ENCODE measurements at regions not wholly inside any gene's neighbourhood (a gene's known extent, or its start where the extent isn't known, plus 50 kb on each side); places are given as distances from the start of the nearest gene placed in this dataset.
"Not testable (repeated sequence)": the region's sequence is repeated elsewhere in the genome, so short reads cannot be mapped to it uniquely, and the experiment has no call there.

DNA sequence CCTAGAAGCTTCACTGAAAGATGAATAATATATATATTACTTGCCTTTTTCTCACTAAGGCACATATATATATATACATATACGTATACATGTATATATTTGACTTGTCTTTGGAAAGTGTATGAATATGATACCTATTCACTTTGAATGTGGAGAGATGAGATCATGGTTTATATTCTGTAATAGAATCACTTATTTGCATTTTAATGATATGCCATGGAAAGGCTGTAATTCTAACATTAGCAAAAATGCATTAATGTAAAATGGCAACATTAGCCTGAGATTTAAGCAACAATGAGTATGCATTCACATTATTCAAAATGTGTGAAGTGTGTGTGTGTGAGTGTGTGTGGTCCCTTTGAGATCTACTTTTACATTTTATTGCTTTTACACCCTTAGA lies 54.5 kb upstream of the PRKD1 start:
- no peak overlapping the region for H3K4me3 ChIP-seq (ENCODE audit: low read depth, low read length)
- no peak for DNase-seq (ENCODE audit: low read depth)

DNA sequence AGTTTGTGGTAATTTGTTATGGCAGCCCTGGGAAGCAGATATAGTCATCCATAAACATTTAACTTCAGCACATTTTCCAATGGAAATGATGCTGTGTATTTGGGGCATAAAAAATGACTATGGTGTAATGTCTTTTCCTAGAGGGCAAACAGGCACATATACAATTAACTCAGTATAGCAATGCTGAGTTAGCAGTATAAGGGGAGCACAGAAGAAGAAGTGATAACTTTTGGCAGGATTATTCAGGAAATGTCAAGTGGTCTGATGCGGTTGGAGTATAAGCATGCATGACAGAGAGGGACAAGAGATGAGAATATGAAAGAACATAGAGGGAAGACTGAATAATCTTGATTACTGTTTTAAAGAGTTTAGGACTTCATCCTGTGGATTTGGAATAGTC lies 55.3 kb upstream of the PRKD1 start:
- no peak overlapping the region for H3K4me3 ChIP-seq (ENCODE audit: low read depth, low read length)
- no peak for DNase-seq (ENCODE audit: low read depth)

DNA sequence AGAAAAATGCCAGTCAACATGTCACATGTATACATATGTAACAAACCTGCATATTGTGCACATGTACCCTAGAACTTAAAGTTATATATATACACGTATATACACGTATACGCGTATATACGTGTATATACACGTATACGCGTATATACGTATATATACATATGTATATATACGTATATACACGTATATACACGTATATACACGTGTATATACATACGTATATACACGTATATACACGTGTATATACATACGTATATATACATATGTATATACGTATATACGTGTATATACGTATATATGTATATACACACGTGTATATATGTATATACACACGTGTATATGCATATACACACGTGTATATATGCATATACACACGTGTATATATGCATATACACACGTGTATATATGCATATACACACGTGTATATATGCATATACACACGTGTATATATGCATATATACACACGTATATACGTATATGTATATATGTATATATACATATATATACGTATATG lies 62.8 kb upstream of the PRKD1 start:
- DNase-seq (ENCODE audit: low read depth); H3K4me3 ChIP-seq (ENCODE audit: low read depth, low read length): not testable (repeated sequence)

DNA sequence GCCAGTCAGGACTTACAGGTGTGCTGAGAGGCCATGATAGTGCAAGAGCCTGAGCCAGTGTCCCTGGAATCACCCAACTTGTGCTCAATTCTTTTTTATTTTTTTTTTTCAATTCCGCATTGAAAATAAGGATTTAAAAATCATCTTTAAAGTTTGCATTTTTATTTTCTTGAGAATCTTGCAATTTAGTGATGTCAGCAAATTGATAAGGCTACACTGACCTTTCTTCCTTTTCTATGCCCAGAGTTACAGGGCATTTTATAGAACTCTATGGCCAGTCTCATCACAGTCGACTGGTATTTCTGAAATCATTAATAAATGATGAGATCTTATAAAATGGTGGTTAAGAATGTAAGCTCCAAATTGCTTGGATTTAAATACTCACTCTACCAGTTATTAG lies 63.3 kb upstream of the PRKD1 start:
- no peak overlapping the region for H3K4me3 ChIP-seq (ENCODE audit: low read depth, low read length)
- DNase-seq (ENCODE audit: low read depth): no peak

DNA sequence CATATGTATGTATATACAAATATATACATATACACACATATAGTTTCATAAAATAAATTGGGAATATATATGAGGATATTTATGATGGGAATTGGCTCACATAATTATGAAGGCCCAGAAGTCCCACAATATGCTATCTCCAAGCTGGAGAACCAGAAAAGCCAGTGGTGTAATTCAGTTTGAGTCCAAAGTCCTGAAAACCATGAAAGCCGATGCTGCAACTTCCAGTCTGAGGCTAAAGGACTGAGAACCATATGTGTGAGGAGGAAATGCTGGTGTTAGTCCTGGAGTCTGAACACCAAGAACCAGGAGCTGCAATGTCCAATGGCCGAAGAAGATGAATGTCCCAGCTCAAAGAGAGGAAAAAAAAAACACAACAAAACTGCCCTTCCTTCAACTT lies 65.5 kb upstream of the PRKD1 start:
- H3K4me3 ChIP-seq (ENCODE audit: low read depth, low read length): no peak overlapping the region
- no peak for DNase-seq (ENCODE audit: low read depth)

DNA sequence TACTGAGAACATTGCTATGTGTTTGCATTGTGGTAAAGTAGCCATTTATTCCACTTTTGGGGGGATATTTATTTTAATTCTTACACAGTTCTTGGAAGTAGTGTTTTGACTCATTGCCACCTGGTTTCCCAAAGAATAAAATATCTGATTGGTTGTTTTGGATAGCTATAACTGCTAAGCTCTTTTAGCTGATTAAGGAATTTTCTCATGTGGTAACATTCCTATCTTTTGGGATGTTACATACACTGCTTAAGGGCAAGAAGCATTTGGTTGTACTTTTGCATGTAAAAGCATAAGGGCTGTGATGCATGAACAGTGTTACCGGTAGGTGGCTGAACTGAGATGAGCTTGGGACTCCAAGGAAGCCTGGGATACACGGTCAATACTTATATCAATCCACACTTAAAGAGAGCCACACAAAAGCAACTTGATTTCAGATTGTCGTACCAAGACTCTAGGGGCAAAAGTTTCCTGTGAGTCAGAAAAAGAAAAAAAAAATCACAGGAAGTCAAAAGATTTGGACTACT lies 71.4 kb upstream of the PRKD1 start:
- H3K4me3 ChIP-seq (ENCODE audit: low read depth, low read length): no peak overlapping the region
- DNase-seq (ENCODE audit: low read depth): no peak

DNA sequence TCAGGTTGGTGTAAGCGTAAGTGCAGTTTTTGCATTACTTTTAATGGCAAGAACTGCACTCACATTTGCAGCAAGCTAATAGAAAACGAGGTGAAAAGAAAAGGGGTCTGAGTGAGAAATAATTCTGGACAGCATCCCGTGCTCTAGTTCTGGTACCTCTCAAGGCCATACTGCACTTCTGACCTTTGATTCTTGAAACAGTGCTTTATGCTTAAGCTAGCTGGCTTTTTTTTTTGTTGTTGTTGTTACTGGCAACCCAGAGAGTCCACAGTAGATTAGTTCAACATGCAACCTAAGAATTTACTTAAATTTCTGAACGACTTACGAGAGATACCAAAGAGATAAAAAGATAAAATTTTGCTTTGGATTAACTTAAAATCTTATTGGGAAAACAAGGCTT lies 75.2 kb upstream of the PRKD1 start:
- no peak for DNase-seq (ENCODE audit: low read depth)
- no peak overlapping the region for H3K4me3 ChIP-seq (ENCODE audit: low read depth, low read length)

DNA sequence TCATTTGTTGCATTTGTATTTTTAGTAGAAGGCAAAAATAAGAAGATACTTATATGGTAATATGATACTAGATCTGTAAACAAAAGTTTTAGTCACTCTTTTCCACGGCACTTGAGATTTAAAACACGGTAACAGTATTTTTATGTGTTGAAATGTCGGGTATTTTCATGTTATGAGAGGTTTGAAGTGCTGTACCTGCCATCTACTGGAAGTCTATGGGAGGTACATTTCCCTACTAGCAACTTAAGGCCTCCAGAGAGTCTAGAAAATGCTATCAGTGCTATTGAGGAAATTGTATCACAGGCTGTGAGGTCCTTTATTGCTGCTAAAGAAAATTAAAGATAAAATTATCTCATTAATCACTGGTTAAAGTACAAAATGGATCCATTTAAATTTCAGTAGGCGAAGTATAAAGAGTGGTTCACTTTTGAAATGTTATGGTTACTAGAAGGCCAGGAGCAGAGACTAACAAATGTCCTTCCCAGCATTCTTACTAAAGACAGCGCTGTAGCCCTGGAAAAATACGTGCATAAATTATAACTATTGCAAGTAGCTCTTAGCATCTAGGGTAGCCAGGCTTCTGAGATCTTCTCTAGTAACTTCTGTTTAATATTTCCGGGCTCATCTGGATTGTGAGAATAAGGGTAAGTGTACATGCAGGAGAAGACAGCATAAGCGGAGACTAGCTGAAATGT lies 77.6 kb upstream of the PRKD1 start:
- no peak overlapping the region for H3K4me3 ChIP-seq (ENCODE audit: low read depth, low read length)
- peak; percentile 25 for DNase-seq (ENCODE audit: low read depth)

DNA sequence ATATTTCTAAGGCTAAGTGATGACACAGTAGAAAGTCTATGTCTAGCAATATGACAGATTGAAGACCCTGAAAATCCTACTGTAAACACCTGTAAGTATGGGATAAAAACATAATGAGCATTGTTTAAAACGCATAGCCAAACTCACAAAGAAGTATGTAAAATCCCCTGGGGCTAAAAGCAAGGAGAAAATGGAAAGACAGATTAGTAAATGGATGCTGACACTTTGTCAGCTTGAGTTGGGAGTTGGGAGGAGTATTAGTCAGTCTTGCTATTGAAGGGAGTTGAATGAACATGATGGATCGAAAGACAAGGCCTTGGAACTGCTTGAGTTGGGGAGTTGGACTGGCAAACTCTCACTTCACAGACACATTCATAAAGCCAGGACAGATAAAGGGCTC lies 79.0 kb upstream of the PRKD1 start:
- H3K4me3 ChIP-seq (ENCODE audit: low read depth, low read length): no peak overlapping the region
- DNase-seq (ENCODE audit: low read depth): no peak

DNA sequence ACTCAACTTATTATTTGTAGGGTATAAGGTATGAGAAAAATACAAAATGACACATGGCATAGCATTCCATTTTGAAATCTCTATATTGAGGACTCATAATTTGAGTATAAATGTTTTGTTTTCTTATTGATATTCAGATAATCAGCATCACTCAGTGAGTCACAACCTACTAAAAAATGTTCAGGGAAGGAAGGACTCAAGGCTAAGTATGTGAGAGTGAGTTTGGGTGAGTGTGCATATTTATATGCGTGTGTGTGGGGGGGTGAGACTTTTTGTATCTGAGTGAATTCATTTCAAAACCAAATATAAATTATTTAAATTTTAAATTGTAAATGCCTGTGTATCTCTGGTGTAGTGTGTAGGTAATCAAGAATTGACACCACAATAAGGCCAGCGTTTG lies 87.8 kb upstream of the PRKD1 start:
- no peak overlapping the region for H3K4me3 ChIP-seq (ENCODE audit: low read depth, low read length)
- DNase-seq (ENCODE audit: low read depth): no peak

DNA sequence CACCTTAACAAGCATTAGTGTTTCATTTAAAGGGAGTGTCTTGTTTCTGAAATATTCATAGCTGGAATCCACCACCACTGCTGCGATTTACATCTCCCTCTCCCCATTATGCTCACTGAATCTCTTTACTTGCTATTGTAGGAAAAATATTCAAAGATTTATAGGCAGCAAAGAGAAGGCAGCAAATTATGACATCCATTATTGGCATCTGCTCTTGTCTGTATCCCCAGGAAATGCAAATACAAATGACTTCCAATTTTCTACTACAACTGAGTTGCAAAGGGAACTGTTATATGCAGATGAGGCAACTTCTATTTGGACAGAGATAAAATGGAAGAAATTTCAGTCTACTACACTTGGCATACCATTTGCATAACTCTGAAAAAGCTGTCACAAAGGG lies 88.4 kb upstream of the PRKD1 start:
- no peak overlapping the region for H3K4me3 ChIP-seq (ENCODE audit: low read depth, low read length)
- DNase-seq (ENCODE audit: low read depth): no peak

DNA sequence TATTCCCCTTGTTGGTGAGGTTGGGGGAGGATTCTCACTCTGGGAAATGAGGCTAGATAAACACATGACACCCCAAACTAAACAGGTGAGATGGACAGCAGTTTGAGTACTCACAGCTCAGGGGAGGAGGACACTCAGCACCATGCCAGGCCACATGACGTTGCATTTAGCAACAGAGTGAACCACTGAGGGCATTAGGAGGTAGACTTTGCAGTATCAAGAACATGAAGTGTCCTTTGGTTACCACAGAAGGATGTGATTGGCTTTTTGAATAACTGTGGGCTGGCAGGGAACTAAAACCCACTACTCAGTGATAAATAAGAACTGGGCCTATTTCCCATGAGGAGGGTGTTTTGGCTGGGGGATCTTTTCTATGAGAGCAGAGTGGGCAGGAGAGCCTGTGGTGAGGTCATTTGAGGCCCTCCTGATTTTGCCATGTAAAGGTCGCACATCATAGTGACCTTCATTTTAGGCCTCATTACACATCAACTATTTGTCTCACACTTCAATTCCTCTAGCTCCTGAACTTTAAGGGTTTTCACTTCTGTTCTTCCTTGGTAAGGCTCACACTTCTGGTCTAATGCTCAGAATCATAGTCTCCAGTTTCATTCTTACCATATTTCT lies 89.8 kb upstream of the PRKD1 start:
- DNase-seq (ENCODE audit: low read depth): no peak
- H3K4me3 ChIP-seq (ENCODE audit: low read depth, low read length): no peak overlapping the region

DNA sequence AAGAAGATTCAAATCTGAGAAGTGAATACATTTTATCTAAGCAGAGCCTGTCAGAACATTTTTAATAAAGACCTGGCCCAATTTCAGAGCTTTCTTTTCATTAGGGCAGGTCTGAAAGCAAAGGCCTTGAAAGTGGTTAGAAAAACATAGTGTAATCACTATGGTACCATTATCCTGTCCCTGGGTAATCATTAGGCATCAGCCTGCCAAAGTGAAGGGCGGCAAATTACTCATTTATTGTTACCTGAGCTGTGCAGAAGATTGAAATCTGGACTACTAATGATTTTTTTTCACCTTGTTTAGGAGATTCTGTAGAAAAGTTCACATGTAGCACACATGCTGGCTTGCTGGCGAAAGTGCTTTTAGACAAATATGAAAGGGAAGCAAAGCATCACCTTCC lies 92.6 kb upstream of the PRKD1 start:
- H3K4me3 ChIP-seq (ENCODE audit: low read depth, low read length): no peak overlapping the region
- DNase-seq (ENCODE audit: low read depth): no peak

DNA sequence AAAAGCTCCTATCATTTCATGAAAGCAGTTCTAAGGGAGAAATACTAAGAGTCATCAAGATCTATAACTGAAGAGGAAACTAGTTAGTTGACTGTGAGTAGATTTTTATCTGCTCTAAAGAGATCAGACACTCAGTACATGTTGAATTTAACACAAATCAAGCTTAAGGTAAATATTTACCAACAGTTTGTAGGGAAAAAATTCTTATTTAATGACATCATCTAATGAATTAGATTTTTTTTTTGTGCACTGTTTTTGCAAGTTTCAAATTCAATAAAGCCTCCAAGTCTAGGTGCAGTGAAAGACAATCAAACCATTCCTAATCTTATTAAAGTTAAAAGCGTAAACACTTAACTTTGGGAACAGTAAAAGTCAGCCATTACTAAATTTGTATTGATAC lies 93.0 kb upstream of the PRKD1 start:
- DNase-seq (ENCODE audit: low read depth): no peak
- H3K4me3 ChIP-seq (ENCODE audit: low read depth, low read length): no peak overlapping the region

DNA sequence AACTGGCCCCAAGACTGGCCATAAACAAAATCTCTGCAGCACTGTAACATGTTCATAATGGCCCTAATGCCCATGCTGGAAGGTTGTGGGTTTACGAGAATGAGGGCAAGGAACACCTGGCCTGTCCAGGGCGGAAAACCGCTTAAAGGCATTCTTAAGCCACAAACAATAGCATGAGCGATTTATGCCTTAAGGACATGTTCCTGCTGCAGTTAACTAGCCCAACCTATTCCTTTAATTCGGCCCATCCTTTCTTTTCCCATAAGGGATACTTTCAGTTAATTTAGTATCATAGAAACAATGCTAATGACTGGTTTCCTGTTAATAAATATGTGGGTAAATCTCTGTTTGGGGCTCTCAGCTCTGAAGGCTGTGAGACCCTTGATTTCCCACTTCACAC lies 95.7 kb upstream of the PRKD1 start:
- DNase-seq (ENCODE audit: low read depth); H3K4me3 ChIP-seq (ENCODE audit: low read depth, low read length): not testable (repeated sequence)

DNA sequence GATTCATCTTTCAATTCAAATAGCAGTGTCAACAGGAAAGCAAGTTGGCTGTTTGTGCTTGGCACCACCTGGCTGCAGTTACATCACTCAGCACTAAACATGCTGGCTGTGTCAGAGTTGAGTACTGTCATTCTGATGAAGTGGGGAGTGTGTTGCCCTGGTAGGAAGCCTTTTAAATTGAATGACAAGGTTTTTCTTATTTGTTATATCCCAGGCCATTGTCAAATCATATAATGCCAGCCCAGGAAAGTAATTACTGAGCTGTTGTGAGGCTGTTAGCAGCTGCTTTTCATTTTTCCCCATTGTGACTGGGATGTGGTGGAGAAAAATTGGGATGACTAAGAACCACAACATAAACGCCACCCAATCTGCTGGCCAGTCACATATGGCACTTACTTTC lies 106.5 kb upstream of the PRKD1 start:
- DNase-seq (ENCODE audit: low read depth): no peak
- H3K4me3 ChIP-seq (ENCODE audit: low read depth, low read length): no peak overlapping the region

DNA sequence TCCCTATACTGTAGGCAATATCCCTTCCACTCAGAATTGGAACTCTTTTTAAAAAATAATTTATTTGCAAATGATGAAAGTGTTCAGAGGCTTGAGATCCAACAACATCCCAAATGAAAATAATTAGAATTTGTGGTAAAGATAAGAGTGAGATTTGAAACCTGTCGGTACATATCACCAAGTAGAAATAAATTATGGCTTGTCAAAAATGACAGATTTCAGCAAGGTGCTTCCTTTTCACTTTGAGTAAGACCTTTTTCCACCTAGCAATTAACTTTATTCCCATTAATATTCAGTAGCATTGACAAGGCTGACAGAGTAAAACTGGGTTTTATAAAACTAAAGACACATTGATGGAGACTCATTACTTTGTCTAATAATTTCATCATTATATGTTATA lies 107.7 kb upstream of the PRKD1 start:
- no peak for DNase-seq (ENCODE audit: low read depth)
- H3K4me3 ChIP-seq (ENCODE audit: low read depth, low read length): no peak overlapping the region

DNA sequence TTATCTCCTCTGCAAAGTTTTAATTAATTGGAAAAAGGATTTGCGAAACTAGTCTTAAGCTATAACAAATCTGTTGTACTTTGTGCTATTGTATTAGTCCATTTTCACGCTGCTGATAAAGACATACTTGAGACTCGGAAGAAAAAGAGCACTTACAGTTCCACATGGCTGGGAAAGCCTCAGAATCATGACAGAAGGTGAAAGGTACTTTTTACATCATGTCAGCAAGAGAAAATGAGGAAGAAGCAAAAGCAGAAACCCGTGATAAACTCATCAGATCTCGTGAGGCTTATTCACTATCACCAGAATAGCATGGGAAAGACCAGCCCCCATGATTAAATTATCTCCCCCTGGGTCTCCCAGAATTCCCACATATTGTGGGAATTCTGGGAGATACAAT lies 118.1 kb upstream of the PRKD1 start:
- no peak overlapping the region for H3K4me3 ChIP-seq (ENCODE audit: low read depth, low read length)
- no peak for DNase-seq (ENCODE audit: low read depth)

DNA sequence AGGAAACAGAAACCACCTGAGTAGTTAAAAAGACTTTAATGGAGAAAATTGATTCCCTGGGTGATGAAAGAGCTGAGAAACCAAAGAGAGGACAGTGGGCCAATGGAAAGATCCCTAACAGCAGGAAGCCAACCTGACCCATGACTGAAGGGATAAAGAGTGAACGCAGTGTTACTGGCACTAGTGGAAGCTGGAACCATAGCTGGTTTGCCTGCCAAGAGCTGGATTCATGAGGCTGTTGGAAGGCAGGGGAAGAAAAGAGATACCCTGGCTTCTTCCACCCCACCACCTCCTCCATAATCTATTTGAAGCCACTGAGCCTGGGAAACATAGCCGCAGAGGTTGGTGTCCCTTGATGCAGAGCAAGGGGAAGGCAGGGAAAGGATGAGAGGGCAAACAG lies 125.5 kb upstream of the PRKD1 start:
- DNase-seq (ENCODE audit: low read depth): no peak
- H3K4me3 ChIP-seq (ENCODE audit: low read depth, low read length): no peak overlapping the region

DNA sequence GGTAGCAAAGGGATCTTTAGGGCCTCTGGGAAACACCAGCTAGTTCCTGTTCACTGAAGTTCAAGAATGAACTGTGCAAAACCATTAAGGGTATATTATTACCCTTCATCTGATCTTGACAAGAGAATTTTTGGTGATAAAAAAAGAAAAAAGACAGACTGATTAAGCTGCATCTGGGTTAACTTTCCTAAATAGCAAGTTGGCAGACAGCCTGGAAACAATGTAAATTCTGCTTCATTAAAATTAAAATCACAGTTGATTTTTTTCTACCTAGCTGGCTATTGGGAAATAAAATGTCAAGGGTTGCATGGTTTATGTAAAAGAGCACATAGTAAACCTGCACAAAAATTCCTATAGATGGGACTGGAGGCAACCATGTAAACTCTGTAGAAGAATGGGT lies 126.6 kb upstream of the PRKD1 start:
- H3K4me3 ChIP-seq (ENCODE audit: low read depth, low read length): no peak overlapping the region
- no peak for DNase-seq (ENCODE audit: low read depth)

DNA sequence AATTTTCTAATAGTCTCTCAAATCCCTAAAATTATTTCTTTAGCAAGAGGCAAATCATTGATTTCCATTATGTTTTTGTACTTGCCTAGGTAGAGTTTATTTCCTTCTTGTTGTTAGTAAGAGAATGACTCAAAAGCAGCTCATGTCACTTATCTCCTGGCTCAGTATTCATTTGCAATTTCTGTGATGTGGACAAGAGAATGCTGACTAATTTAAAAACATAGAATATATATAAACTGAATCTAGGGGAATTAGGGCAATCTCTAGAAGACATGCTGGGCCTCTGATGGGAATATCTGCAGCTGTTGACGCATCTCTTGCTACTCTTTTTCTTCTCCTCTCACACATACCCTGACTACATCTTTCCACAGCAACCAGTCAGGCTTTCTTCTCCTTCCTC lies 130.8 kb upstream of the PRKD1 start:
- no peak for DNase-seq (ENCODE audit: low read depth)
- H3K4me3 ChIP-seq (ENCODE audit: low read depth, low read length): no peak overlapping the region

Measured in skeletal muscle cell (primary cell).